AG04450 (cell line): ENCODE measurements at regions not wholly inside any gene's neighbourhood (a gene's known extent, or its start where the extent isn't known, plus 50 kb on each side); places are given as distances from the start of the nearest gene placed in this dataset.
"Not testable (repeated sequence)": the region's sequence is repeated elsewhere in the genome, so short reads cannot be mapped to it uniquely, and the experiment has no call there.

Source experiments
- CTCF ChIA-PET: fragments of 300-600, 350-600 bp; formaldehyde crosslinking; extraction: SDS; loops from one replicate; lab custom pipeline; 2022; ENCODE audit warnings: antibody characterized with exemption, inconsistent platforms; lab: Charles Lee
- POLR2A ChIA-PET: fragments of 350-600 bp; formaldehyde crosslinking; extraction: SDS; loops from one replicate; lab custom pipeline; 2021; ENCODE audit warnings: antibody characterized with exemption, inconsistent platforms; lab: Yijun Ruan, JAX
- DNase-seq: peaks from one replicate; pipeline ENCODE4 v3.0.0-alpha.2; 2011; ENCODE audit warnings: low read depth, low spot score
- H3K27ac ChIP-seq: one replicate; pipeline ENCODE4 v1.5.1; 2012; ENCODE audit warnings: low read depth, low read length, control low read depth
- H3K27me3 ChIP-seq: one replicate; pipeline ENCODE4 v1.6.0; 2012; ENCODE audit warnings: low read length; ENCODE audit not compliant: control insufficient read depth, insufficient read depth
- H3K4me3 ChIP-seq: 2 replicates; pipeline ENCODE4 v1.5.1; 2011; ENCODE audit warnings: mild to moderate bottlenecking, low read depth, low read length, control low read depth
- H3K9me3 ChIP-seq: 2 replicates; pipeline ENCODE4 v1.5.1; 2012; ENCODE audit warnings: low read length; ENCODE audit not compliant: control insufficient read depth, insufficient read depth
- CTCF ChIP-seq: IDR thresholded peaks from 2 replicates; pipeline ENCODE4 v1.5.1; 2011; ENCODE audit warnings: low read depth, low read length, control low read depth, inconsistent platforms

- ChIA-PET POLR2A (no interaction called here), CTCF (no interaction called here)
- no peak for TF ChIP-seq CTCF
- H3K4me3 ChIP-seq = no peak overlapping the region
- H3K27me3 ChIP-seq = no peaks in the 10 kb centered on the region
- no peak overlapping the region for H3K27ac ChIP-seq
- H3K9me3 ChIP-seq = peaks cover 20% of the 10 kb centered on the region
- DNase-seq = no peak
Measured at GRCh38 chr7:49707891-49708290, 65.5 kb upstream of the VWC2 start.

GRCh38 chr7:49708590-49708989 lies 64.8 kb upstream of the VWC2 start:
- no peak for DNase-seq
- ChIA-PET POLR2A (no interaction called here), CTCF (no interaction called here)
- no peak overlapping the region for H3K27ac ChIP-seq
- no peak overlapping the region for H3K4me3 ChIP-seq
- no peaks in the 10 kb centered on the region for H3K27me3 ChIP-seq
- no peak for TF ChIP-seq CTCF
- peaks cover 17% of the 10 kb centered on the region for H3K9me3 ChIP-seq

- DNase-seq, POLR2A ChIA-PET, CTCF ChIA-PET: not testable (repeated sequence)
Measured at GRCh38 chr7:49711072-49711723, 62.2 kb upstream of the VWC2 start.

GRCh38 chr7:49714182-49714581 lies 59.3 kb upstream of the VWC2 start:
- peaks cover 23% of the 10 kb centered on the region for H3K9me3 ChIP-seq
- POLR2A ChIA-PET = no interaction called here
- no peak for TF ChIP-seq CTCF

More at GRCh38 chr7:49711072-49711723, 62.2 kb upstream of the VWC2 start:
- H3K27me3 ChIP-seq, H3K27ac ChIP-seq, H3K4me3 ChIP-seq: not testable (repeated sequence)
- H3K9me3 ChIP-seq = peaks cover 17% of the 10 kb centered on the region

GRCh38 chr7:49715486-49715885 lies 58.0 kb upstream of the VWC2 start:
- H3K27ac ChIP-seq = no peak overlapping the region
- CTCF ChIA-PET = no interaction called here
- no peak for TF ChIP-seq CTCF
- no peak overlapping the region for H3K4me3 ChIP-seq
- no peaks in the 10 kb centered on the region for H3K27me3 ChIP-seq
- H3K9me3 ChIP-seq = peaks cover 18% of the 10 kb centered on the region
- POLR2A ChIA-PET = no interaction called here
- no peak for DNase-seq

More at GRCh38 chr7:49714182-49714581, 59.3 kb upstream of the VWC2 start:
- no peak for DNase-seq
- Histone ChIP-seq H3K27ac (no peak overlapping the region), H3K27me3 (no peaks in the 10 kb centered on the region), H3K4me3 (no peak overlapping the region)
- CTCF ChIA-PET = no interaction called here

- Histone ChIP-seq H3K9me3 (peaks cover 10% of the 10 kb centered on the region), H3K4me3 (no peak overlapping the region), H3K27me3 (no peaks in the 10 kb centered on the region), H3K27ac (no peak overlapping the region)
- CTCF ChIA-PET = no interaction called here
- TF ChIP-seq CTCF = no peak
- POLR2A ChIA-PET = no interaction called here
- DNase-seq = no peak
Measured at GRCh38 chr7:49717547-49717946, 55.9 kb upstream of the VWC2 start.
